ENCODE measurements at regions not wholly inside any gene's neighbourhood (a gene's known extent, or its start where the extent isn't known, plus 50 kb on each side); places are given as distances from the start of the nearest gene placed in this dataset.

GRCh38 chr16:73915935-73916334, 380.7 kb upstream of the PSMD7 start:
- ChIA-PET CTCF (no interaction called here), POLR2A (no interaction called here)
- Histone ChIP-seq H3K27ac (ENCODE audit: insufficient read depth in 1 of 2, low read depth in 1 of 2, low read length in 2 of 2, poor library complexity in 1 of 2, severe bottlenecking in 2 of 2) (no peak overlapping the region), H3K27me3 (replicated peaks in 2 of 5; ENCODE audit: control insufficient read depth in 4 of 5, insufficient read depth in 5 of 5, low read length in 4 of 5) (peaks cover 0 to 11% (median 8%) of the 10 kb centered on the region in 5 experiments), H3K9me3 (ENCODE audit: control extremely low read depth in 1 of 5, control insufficient read depth in 4 of 5, insufficient read depth in 2 of 5, low read depth in 1 of 5, low read length in 4 of 5) (no peaks in the 10 kb centered on the region), H3K36me3 (ENCODE audit: control insufficient read depth in 4 of 4, insufficient read depth in 4 of 4, low read length in 3 of 4) (no peaks in the 10 kb centered on the region), H3K4me1 (ENCODE audit: control extremely low read depth in 1 of 4, control insufficient read depth in 4 of 4, insufficient read depth in 4 of 4, low read length in 3 of 4) (no peaks in the 10 kb centered on the region), H3K4me3 (ENCODE audit: control insufficient read depth in 1 of 7, extremely low read depth in 1 of 7, insufficient read depth in 4 of 7, low read depth in 2 of 7, low read length in 6 of 7) (no peak overlapping the region)
- no peak for DNase-seq
- WGBS (ENCODE audit: insufficient coverage) = 80% methylated on average over 3 of the region's 4 CpGs

DNA sequence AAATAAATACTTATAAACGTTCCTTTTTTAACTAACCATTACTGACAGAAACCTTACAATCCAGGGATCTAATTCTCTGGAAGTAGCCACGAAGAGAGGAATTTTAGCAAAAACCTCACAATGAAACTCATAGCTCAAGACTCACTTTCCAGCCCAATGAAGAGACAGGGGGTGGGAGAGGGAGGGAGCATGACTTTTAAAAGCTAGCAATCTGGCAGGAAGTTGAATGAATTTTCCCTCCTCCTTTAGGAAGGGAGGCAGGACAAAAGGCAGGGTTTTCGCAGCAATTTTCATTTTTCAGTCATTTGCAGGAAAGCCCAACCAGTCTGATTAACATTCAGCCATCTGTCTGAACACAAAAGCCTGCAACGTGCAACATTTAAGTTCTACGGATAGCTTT, 381.5 kb upstream of the PSMD7 start:
- Histone ChIP-seq H3K27me3 (replicated peaks in 2 of 5; ENCODE audit: control insufficient read depth in 4 of 5, insufficient read depth in 5 of 5, low read length in 4 of 5) (peaks cover 0 to 12% (median 8%) of the 10 kb centered on the region in 5 experiments), H3K36me3 (ENCODE audit: control insufficient read depth in 4 of 4, insufficient read depth in 4 of 4, low read length in 3 of 4) (no peaks in the 10 kb centered on the region), H3K9me3 (ENCODE audit: control extremely low read depth in 1 of 5, control insufficient read depth in 4 of 5, insufficient read depth in 2 of 5, low read depth in 1 of 5, low read length in 4 of 5) (no peaks in the 10 kb centered on the region), H3K27ac (ENCODE audit: insufficient read depth in 1 of 2, low read depth in 1 of 2, low read length in 2 of 2, poor library complexity in 1 of 2, severe bottlenecking in 2 of 2) (no peak overlapping the region), H3K4me1 (ENCODE audit: control extremely low read depth in 1 of 4, control insufficient read depth in 4 of 4, insufficient read depth in 4 of 4, low read length in 3 of 4) (no peaks in the 10 kb centered on the region), H3K4me3 (ENCODE audit: control insufficient read depth in 1 of 7, extremely low read depth in 1 of 7, insufficient read depth in 4 of 7, low read depth in 2 of 7, low read length in 6 of 7) (no peak overlapping the region)
- ChIA-PET POLR2A (no interaction called here), CTCF (no interaction called here)
- no peak for DNase-seq
- WGBS (ENCODE audit: insufficient coverage) = 50% methylated on average over 1 of the region's 5 CpGs

DNA sequence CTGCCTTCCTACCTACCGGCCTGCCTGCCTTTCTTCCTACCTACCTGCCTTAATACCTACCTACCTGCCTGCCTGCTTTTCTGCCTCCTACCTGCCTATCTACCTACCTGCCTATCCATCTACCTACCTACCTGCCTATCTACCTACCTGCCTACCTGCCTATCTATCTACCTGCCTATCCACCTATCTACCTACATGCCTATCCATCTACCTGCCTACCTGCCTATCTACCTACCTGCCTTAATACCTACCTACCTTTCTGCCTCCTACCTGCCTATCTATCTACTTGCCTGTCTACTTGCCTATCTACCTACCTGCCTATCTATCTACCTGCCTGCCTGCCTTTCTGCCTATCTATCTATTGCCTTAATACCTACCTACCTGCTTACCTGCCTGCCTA, 383.8 kb upstream of the PSMD7 start:
- Histone ChIP-seq H3K9me3 (ENCODE audit: control extremely low read depth in 1 of 5, control insufficient read depth in 4 of 5, insufficient read depth in 2 of 5, low read depth in 1 of 5, low read length in 4 of 5) (no peaks in the 10 kb centered on the region), H3K4me1 (ENCODE audit: control extremely low read depth in 1 of 4, control insufficient read depth in 4 of 4, insufficient read depth in 4 of 4, low read length in 3 of 4) (no peaks in the 10 kb centered on the region), H3K36me3 (ENCODE audit: control insufficient read depth in 4 of 4, insufficient read depth in 4 of 4, low read length in 3 of 4) (no peaks in the 10 kb centered on the region), H3K27ac (ENCODE audit: insufficient read depth in 1 of 2, low read depth in 1 of 2, low read length in 2 of 2, poor library complexity in 1 of 2, severe bottlenecking in 2 of 2) (no peak overlapping the region), H3K27me3 (replicated peaks in 2 of 5; ENCODE audit: control insufficient read depth in 4 of 5, insufficient read depth in 5 of 5, low read length in 4 of 5) (peaks cover 0 to 12% (median 8%) of the 10 kb centered on the region in 5 experiments), H3K4me3 (ENCODE audit: control insufficient read depth in 1 of 7, extremely low read depth in 1 of 7, insufficient read depth in 4 of 7, low read depth in 2 of 7, low read length in 6 of 7) (no peak overlapping the region)
- ChIA-PET CTCF (no interaction called here), POLR2A (no interaction called here)
- DNase-seq = no peak
- WGBS (ENCODE audit: insufficient coverage) = 100% methylated on average over 1 of the region's 1 CpG

DNA sequence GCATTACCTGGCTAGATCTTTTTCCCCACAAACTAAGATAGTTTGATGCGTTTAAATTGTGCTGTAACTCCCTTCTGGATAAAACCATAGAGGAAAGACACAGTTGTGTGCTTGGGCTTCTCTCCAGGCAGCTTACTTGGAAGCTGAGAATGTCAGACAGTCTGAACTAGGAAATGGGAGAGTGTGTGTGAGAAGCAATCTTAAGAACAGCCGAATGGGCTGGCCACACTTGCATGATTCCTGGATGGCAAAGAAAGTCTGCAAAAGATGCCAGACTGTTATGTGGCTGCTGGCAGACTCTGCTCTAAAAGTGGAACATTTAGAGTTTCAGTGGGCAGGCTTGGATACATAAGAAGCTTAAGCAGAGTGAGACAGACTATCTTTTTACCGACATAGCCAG, 384.3 kb upstream of the PSMD7 start:
- ChIA-PET CTCF (no interaction called here), POLR2A (no interaction called here)
- no peak overlapping the region for H3K27ac ChIP-seq (ENCODE audit: insufficient read depth in 1 of 2, low read depth in 1 of 2, low read length in 2 of 2, poor library complexity in 1 of 2, severe bottlenecking in 2 of 2)
- H3K4me3 ChIP-seq (ENCODE audit: control insufficient read depth in 1 of 7, extremely low read depth in 1 of 7, insufficient read depth in 4 of 7, low read depth in 2 of 7, low read length in 6 of 7) = no peak overlapping the region
- H3K36me3 ChIP-seq (ENCODE audit: control insufficient read depth in 4 of 4, insufficient read depth in 4 of 4, low read length in 3 of 4) = no peaks in the 10 kb centered on the region
- H3K4me1 ChIP-seq (ENCODE audit: control extremely low read depth in 1 of 4, control insufficient read depth in 4 of 4, insufficient read depth in 4 of 4, low read length in 3 of 4) = no peaks in the 10 kb centered on the region
- no peaks in the 10 kb centered on the region for H3K9me3 ChIP-seq (ENCODE audit: control extremely low read depth in 1 of 5, control insufficient read depth in 4 of 5, insufficient read depth in 2 of 5, low read depth in 1 of 5, low read length in 4 of 5)
- WGBS (ENCODE audit: insufficient coverage) = 82% methylated on average over 2 of the region's 3 CpGs
- no peak for DNase-seq
- H3K27me3 ChIP-seq (replicated peaks in 2 of 5; ENCODE audit: control insufficient read depth in 4 of 5, insufficient read depth in 5 of 5, low read length in 4 of 5) = peaks cover 0 to 12% (median 8%) of the 10 kb centered on the region in 5 experiments

DNA sequence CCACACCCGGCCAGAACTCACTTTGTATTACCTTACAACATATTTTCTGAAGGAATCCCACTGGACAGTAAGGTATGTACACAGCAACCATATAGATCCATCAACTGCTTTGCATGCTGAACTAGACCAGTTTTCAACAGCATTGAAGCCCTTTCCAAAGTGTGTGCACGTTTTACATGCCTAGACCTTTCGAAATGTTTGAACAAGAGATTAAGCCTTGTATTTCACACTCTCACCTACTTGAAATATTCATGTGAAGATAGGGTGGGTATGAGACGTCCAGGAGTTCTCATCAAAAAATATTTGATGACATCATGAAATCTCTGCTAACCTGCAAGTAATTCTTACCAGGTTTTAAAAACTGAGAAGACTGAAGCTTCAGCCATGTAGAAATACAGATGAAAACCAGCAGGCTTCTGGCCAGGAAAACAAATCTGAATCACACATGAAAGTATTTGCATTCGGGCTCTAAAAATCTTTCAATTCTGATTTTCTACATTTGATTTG, 387.0 kb upstream of the PSMD7 start:
- CTCF ChIA-PET = no interaction called here
- no peak overlapping the region for H3K27ac ChIP-seq (ENCODE audit: insufficient read depth in 1 of 2, low read depth in 1 of 2, low read length in 2 of 2, poor library complexity in 1 of 2, severe bottlenecking in 2 of 2)
- H3K4me3 ChIP-seq (ENCODE audit: control insufficient read depth in 1 of 7, extremely low read depth in 1 of 7, insufficient read depth in 4 of 7, low read depth in 2 of 7, low read length in 6 of 7) = no peak overlapping the region
- H3K9me3 ChIP-seq (ENCODE audit: control extremely low read depth in 1 of 5, control insufficient read depth in 4 of 5, insufficient read depth in 2 of 5, low read depth in 1 of 5, low read length in 4 of 5) = no peaks in the 10 kb centered on the region
- no peaks in the 10 kb centered on the region for H3K36me3 ChIP-seq (ENCODE audit: control insufficient read depth in 4 of 4, insufficient read depth in 4 of 4, low read length in 3 of 4)
- 75% methylated on average over 1 of the region's 5 CpGs for WGBS (ENCODE audit: insufficient coverage)
- no peaks in the 10 kb centered on the region for H3K4me1 ChIP-seq (ENCODE audit: control extremely low read depth in 1 of 4, control insufficient read depth in 4 of 4, insufficient read depth in 4 of 4, low read length in 3 of 4)
- POLR2A ChIA-PET = no interaction called here
- DNase-seq = no peak
- peaks cover 0 to 8% (median 0%) of the 10 kb centered on the region in 5 experiments for H3K27me3 ChIP-seq (replicated peaks in 2 of 5; ENCODE audit: control insufficient read depth in 4 of 5, insufficient read depth in 5 of 5, low read length in 4 of 5)

DNA sequence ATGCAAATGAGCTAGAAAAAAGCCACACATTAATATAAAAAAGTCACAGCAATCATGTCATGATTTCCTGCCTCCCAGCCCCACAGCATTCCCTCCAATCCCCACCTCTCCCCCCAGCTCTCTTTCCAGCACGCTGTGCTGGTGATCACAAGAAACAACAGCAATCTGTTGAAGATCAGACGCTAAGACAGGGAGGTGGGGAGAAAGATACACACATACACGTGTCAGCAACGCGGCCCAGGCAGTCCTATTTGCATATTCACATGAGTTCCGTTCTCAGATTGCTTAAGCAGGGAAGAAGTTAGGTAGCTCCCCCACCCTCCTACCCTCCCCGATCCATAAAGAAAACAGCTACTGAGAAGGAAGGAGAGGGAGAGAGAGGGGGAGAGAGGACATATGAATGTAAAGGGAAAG, 405.5 kb upstream of the PSMD7 start:
- no CpG with 5 or more reads among the region's 7 CpGs for WGBS (ENCODE audit: insufficient coverage)
- H3K36me3 ChIP-seq (ENCODE audit: control insufficient read depth in 4 of 4, insufficient read depth in 4 of 4, low read length in 3 of 4) = no peaks in the 10 kb centered on the region
- peak overlapping the region in 1 of 7 experiments; percentile 38 for H3K4me3 ChIP-seq (ENCODE audit: control insufficient read depth in 1 of 7, extremely low read depth in 1 of 7, insufficient read depth in 4 of 7, low read depth in 2 of 7, low read length in 6 of 7)
- CTCF ChIA-PET = interaction anchor here (0.8 kb wide), 1 partner anchor 44 kb away, joined by 3 read pairs; no protein-coding TSS in a partner anchor
- H3K27ac ChIP-seq (ENCODE audit: insufficient read depth in 1 of 2, low read depth in 1 of 2, low read length in 2 of 2, poor library complexity in 1 of 2, severe bottlenecking in 2 of 2) = no peak overlapping the region
- H3K9me3 ChIP-seq (ENCODE audit: control extremely low read depth in 1 of 5, control insufficient read depth in 4 of 5, insufficient read depth in 2 of 5, low read depth in 1 of 5, low read length in 4 of 5) = peaks cover 0 to 2% (median 0%) of the 10 kb centered on the region in 5 experiments
- DNase-seq = peak in 2 of 3 donors; percentile 22 to 33
- POLR2A ChIA-PET = no interaction called here
- H3K4me1 ChIP-seq (ENCODE audit: control extremely low read depth in 1 of 4, control insufficient read depth in 4 of 4, insufficient read depth in 4 of 4, low read length in 3 of 4) = peaks cover 0 to 5% (median 0%) of the 10 kb centered on the region in 4 experiments
- peaks cover 5 to 63% (median 27%) of the 10 kb centered on the region in 5 experiments for H3K27me3 ChIP-seq (replicated peaks in 2 of 5; ENCODE audit: control insufficient read depth in 4 of 5, insufficient read depth in 5 of 5, low read length in 4 of 5)

DNA sequence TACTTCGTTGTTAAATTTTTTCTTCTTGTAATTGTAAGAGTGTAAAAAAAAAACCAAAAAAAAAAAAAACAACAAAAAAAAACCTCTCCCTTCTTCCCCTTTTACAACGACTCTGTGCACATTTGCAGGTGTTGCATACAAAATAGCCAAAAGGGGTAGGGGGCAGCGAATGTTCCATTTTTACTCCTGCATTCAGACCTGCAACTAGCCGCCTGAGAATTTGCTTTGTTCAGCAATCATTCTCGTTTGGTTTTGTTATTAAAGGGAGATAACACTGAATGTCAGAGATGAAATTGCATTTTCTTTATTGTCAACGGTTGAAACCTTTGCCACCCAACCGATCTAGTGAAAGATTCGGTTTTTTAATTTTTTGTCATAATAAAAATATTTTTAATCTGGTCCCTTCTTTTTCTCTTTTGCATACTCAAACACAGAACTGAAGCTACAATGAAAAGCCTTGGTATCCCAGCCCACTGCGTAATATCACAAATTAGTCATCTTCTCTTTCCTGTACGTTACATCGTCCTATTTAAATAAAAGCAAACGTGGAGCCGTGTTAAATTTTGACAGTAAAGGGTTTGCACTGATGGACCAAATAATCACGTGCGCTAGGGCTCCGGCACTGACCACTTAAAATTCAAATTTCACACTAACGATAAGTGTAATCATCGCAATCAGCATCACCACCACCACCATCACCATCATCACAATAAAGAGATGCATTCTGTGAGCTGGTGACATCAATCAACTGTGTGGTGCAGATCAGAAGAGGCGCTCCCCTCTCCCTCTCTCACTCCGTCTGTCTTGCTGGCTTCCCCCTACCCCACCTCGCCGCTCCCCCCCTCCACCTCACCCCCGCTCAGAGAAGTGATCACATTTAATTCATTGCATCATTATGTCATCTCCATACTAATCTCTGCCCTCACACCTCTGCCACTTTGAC, 406.2 kb upstream of the PSMD7 start:
- CTCF ChIA-PET = interaction anchor here (0.8 kb wide), 1 partner anchor 44 kb away, joined by 3 read pairs; no protein-coding TSS in a partner anchor

More for the DNA sequence above, 406.2 kb upstream of the PSMD7 start:
- DNase-seq = peak in 2 of 3 donors; percentile 9 to 17
- Histone ChIP-seq H3K4me3 (ENCODE audit: control insufficient read depth in 1 of 7, extremely low read depth in 1 of 7, insufficient read depth in 4 of 7, low read depth in 2 of 7, low read length in 6 of 7) (no peak overlapping the region), H3K36me3 (ENCODE audit: control insufficient read depth in 4 of 4, insufficient read depth in 4 of 4, low read length in 3 of 4) (no peaks in the 10 kb centered on the region), H3K27ac (ENCODE audit: insufficient read depth in 1 of 2, low read depth in 1 of 2, low read length in 2 of 2, poor library complexity in 1 of 2, severe bottlenecking in 2 of 2) (no peak overlapping the region), H3K27me3 (replicated peaks in 2 of 5; ENCODE audit: control insufficient read depth in 4 of 5, insufficient read depth in 5 of 5, low read length in 4 of 5) (peaks cover 5 to 63% (median 27%) of the 10 kb centered on the region in 5 experiments), H3K9me3 (ENCODE audit: control extremely low read depth in 1 of 5, control insufficient read depth in 4 of 5, insufficient read depth in 2 of 5, low read depth in 1 of 5, low read length in 4 of 5) (peaks cover 0 to 2% (median 0%) of the 10 kb centered on the region in 5 experiments), H3K4me1 (ENCODE audit: control extremely low read depth in 1 of 4, control insufficient read depth in 4 of 4, insufficient read depth in 4 of 4, low read length in 3 of 4) (peaks cover 0 to 5% (median 0%) of the 10 kb centered on the region in 4 experiments)
- 9% methylated on average over 11 of the region's 23 CpGs for WGBS (ENCODE audit: insufficient coverage)
- POLR2A ChIA-PET = no interaction called here

Data from common myeloid progenitor, CD34-positive (primary cell).